ENCODE measurements at regions not wholly inside any gene's neighbourhood (a gene's known extent, or its start where the extent isn't known, plus 50 kb on each side); places are given as distances from the start of the nearest gene placed in this dataset.
A peak's percentile ranks its signal among the peaks of the same experiment; 100 is the strongest.

DNA sequence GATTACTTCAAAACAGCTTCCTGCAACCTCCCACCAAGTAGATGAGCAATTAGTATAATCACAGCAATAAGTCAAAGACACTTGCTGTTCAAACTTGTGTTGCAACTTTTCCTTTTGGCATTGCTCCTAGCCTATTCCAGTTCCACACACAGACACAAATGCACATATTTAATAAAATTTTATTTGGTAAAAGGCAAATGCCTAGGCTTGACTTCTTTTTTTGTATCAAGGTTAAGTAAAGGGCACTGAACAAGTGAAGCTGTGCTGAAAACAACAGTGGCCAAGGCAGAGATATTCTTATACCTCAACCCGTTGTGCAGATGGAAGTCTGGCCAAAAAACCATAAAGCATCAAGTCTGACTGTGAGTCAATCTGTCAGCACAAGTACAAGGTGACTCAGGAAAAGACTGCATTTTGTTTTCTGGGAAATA is 708.4 kb upstream of the CITED2 start:
- DNase-seq (ENCODE audit: low read depth) = peak; percentile 46
- TF ChIP-seq, protein P1, sequence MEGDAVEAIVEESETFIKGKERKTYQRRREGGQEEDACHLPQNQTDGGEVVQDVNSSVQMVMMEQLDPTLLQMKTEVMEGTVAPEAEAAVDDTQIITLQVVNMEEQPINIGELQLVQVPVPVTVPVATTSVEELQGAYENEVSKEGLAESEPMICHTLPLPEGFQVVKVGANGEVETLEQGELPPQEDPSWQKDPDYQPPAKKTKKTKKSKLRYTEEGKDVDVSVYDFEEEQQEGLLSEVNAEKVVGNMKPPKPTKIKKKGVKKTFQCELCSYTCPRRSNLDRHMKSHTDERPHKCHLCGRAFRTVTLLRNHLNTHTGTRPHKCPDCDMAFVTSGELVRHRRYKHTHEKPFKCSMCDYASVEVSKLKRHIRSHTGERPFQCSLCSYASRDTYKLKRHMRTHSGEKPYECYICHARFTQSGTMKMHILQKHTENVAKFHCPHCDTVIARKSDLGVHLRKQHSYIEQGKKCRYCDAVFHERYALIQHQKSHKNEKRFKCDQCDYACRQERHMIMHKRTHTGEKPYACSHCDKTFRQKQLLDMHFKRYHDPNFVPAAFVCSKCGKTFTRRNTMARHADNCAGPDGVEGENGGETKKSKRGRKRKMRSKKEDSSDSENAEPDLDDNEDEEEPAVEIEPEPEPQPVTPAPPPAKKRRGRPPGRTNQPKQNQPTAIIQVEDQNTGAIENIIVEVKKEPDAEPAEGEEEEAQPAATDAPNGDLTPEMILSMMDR (IDR thresholded peaks at IDR 0.05; ENCODE audit: control insufficient read depth, extremely low read depth, insufficient read depth) = no peak

GRCh38 chr6:140079328-140079727 is 704.9 kb upstream of the CITED2 start:
- TF ChIP-seq, protein P1 (IDR thresholded peaks at IDR 0.05; ENCODE audit: control insufficient read depth, extremely low read depth, insufficient read depth) = no peak
- H3K4me3 ChIP-seq (ENCODE audit: low read depth, low read length) = no peak overlapping the region
- DNase-seq (ENCODE audit: low read depth) = no peak

More for the DNA sequence above, 708.4 kb upstream of the CITED2 start:
- no peak overlapping the region for H3K4me3 ChIP-seq (ENCODE audit: low read depth, low read length)

DNA sequence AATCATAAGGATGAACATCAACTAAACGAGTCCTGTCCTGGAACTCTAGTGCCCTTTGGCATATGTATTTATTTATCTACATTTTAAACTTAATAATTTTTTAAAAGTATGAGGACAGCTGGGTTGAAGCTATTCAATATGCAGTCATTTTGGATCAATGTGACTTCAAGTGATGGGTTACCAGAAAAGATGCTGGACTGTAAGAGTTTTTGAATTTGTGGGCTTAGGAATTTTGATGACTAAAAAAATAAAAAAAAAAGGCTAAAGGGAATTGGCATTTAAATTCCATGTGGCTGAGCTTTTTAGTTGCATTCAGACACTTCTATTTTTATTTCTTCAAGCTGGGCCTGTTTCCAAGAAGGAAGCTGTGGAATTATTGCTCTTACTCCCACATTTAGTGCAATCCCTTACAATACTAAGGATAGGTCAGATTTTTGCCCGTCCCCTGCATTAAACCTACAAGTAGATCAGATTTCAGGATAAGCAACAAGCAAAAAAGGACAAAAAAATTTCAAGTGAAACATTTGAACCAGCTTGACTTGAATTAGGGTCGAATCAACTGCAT is 704.2 kb upstream of the CITED2 start:
- DNase-seq (ENCODE audit: low read depth) = no peak
- H3K4me3 ChIP-seq (ENCODE audit: low read depth, low read length) = no peak overlapping the region
- TF ChIP-seq, protein P1 (IDR thresholded peaks at IDR 0.05; ENCODE audit: control insufficient read depth, extremely low read depth, insufficient read depth) = no peak

DNA sequence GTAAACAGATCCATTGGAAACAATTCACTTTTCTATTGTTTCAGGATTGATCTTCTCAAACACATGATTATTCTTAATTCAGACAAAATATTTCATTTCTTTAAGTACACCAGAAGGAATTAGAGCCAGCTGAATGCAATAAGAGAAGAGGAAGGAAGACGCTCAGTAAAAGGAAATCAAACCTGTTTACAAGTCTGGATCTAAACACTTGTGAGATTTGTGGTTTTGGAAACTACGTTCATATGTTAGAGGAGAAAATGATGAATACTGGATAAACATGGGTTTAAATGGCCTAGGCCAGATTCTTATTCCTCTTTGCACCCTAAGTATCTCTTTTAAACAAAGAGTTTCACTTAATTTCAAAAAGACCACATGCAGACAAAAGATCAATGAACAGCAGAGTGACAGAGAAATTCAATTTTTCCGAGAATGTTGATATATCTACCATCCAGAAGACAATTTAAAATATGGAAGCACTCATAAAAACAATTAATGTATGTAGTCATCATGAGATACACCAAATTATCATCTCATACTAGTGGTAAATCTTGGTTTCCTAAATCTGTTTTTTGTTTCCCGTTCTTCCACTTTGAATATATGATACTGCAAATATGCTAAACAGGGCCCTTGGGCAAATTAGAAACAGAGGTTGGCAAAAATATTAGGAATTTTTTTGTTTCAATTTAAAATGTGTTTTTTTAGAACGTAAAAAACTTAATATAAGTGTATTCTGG is 703.5 kb upstream of the CITED2 start:
- TF ChIP-seq, protein P1 (IDR thresholded peaks at IDR 0.05; ENCODE audit: control insufficient read depth, extremely low read depth, insufficient read depth) = no peak

GRCh38 chr6:140076105-140076504 is 701.7 kb upstream of the CITED2 start:
- no peak for DNase-seq (ENCODE audit: low read depth)
- H3K4me3 ChIP-seq (ENCODE audit: low read depth, low read length) = no peak overlapping the region
- TF ChIP-seq, protein P1 (IDR thresholded peaks at IDR 0.05; ENCODE audit: control insufficient read depth, extremely low read depth, insufficient read depth) = no peak

More for the DNA sequence above, 703.5 kb upstream of the CITED2 start:
- no peak for DNase-seq (ENCODE audit: low read depth)
- no peak overlapping the region for H3K4me3 ChIP-seq (ENCODE audit: low read depth, low read length)

GRCh38 chr6:140073456-140073855 is 699.0 kb upstream of the CITED2 start:
- TF ChIP-seq, protein P1 (IDR thresholded peaks at IDR 0.05; ENCODE audit: control insufficient read depth, extremely low read depth, insufficient read depth) = no peak
- no peak for DNase-seq (ENCODE audit: low read depth)
- no peak overlapping the region for H3K4me3 ChIP-seq (ENCODE audit: low read depth, low read length)
